Dendritic cell treated with granulocyte-macrophage colony-stimulating factor and Interleukin-4, amounts not matched to agents 40 ng/mL and 50 ng/mL, for 4 days (primary cell): ENCODE measurements at regions not wholly inside any gene's neighbourhood (a gene's known extent, or its start where the extent isn't known, plus 50 kb on each side); places are given as distances from the start of the nearest gene placed in this dataset.

Experiments used
- H3K27ac Mint-ChIP-seq: one replicate; pipeline ENCODE4 v1.8.0; 2022; ENCODE audit warnings: mild to moderate bottlenecking, mixed read lengths
- H3K27me3 Mint-ChIP-seq: one replicate; pipeline ENCODE4 v1.8.0; 2022; ENCODE audit warnings: mild to moderate bottlenecking, mixed read lengths
- H3K36me3 Mint-ChIP-seq: one replicate; pipeline ENCODE4 v1.8.0; 2022; ENCODE audit warnings: low read depth, mixed read lengths
- H3K4me1 Mint-ChIP-seq: one replicate; pipeline ENCODE4 v1.8.0; 2022; ENCODE audit warnings: low read depth, mixed read lengths
- H3K4me3 Mint-ChIP-seq: one replicate; pipeline ENCODE4 v1.8.0; 2022; ENCODE audit warnings: mild to moderate bottlenecking, moderate library complexity, mixed read lengths
- H3K9me3 Mint-ChIP-seq: one replicate; pipeline ENCODE4 v1.8.0; 2022; ENCODE audit warnings: mixed read lengths
- intact Hi-C: fragments of 100-400 bp; cut with micrococcal nuclease; formaldehyde crosslinking; loops from one replicate; pipeline ENCODE4 v1.15.0; 2022

DNA sequence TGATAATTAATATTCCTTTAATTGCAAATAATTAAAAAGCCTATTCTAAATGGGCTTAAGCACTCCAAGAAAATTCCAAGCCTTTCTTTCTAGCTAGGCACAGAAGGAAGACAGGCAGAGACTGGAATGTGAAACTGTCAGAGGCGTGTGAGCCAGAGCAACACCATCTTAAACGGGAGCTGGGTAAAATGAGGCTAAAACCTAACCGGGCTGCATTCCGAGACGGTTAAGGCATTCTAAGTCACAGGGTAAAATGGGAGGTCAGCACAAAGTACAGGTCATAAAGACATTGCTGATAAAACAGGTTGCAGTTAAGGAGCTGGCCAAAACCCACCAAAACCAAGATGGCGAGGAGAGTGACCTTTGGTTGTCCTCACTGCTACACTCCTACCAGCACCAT lies 300.4 kb downstream of the SLITRK6 start:
- Mint-ChIP-seq H3K4me3 (no peak overlapping the region), H3K36me3 (no peaks in the 10 kb centered on the region), H3K27ac (no peak overlapping the region), H3K27me3 (no peaks in the 10 kb centered on the region), H3K4me1 (no peaks in the 10 kb centered on the region), H3K9me3 (peaks cover 11% of the 10 kb centered on the region)
- intact Hi-C loops = no loop called here

DNA sequence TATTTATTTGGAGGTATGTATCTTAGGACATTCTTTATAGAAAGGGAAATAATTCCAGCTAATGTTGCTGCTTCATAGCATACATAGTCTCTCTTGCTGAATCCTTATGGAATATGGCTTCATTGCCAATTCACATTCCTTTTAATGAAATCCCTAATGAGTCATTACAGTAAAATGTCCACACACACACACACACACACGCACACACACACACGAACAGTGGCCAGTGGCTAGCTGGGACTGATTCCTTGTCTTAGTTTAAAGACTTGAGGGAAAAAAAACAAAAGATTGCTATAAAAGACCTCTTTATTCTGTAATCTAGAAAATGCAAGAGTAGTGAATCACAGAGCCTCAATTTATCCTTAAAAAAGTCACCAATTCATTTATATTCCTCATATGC lies 301.6 kb downstream of the SLITRK6 start:
- Mint-ChIP-seq H3K36me3 (no peaks in the 10 kb centered on the region), H3K9me3 (peaks cover 14% of the 10 kb centered on the region), H3K27me3 (no peaks in the 10 kb centered on the region), H3K27ac (no peak overlapping the region), H3K4me1 (no peaks in the 10 kb centered on the region), H3K4me3 (no peak overlapping the region)
- intact Hi-C loops = no loop called here

DNA sequence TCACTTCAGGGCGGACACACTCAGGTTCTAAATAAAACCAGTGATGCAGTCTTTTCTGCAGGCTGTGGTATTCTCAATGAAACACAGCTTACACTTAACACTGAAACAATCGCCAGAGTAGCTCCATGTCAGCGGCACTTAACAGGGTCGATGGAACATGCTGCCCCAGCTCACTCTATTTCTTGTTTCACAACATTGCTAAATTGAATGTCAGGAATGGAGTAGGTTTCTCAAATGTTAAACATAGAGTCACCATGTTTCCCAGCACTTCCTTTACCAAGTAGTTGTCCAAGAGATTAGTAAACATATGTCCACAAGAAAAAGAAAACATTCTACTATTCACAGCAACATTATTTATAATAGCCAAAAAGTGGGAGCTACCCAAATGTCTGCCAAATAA lies 306.9 kb downstream of the SLITRK6 start:
- H3K9me3 Mint-ChIP-seq = peaks cover 21% of the 10 kb centered on the region
- intact Hi-C loops = no loop called here
- no peaks in the 10 kb centered on the region for H3K4me1 Mint-ChIP-seq
- H3K36me3 Mint-ChIP-seq = no peaks in the 10 kb centered on the region
- no peaks in the 10 kb centered on the region for H3K27me3 Mint-ChIP-seq
- no peak overlapping the region for H3K27ac Mint-ChIP-seq
- H3K4me3 Mint-ChIP-seq = no peak overlapping the region

DNA sequence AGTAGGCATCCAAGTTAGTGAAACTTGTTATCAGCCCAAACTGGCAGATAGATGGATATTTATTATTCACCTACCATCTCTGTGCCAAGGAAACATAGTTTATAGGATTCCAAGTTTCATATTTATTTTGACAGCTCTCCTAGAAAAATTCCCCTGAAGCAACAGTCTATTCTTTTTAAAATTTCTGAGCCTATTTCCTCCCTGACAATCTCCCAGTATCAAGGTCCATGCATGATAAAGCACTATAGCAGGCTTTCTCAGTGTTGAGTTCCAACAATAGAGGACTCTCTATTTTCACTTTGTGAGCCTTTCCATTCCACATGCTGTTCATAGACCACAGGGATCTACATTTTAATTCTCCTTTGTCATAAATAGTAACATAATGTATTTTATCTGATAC lies 312.6 kb downstream of the SLITRK6 start:
- H3K4me3 Mint-ChIP-seq = no peak overlapping the region
- intact Hi-C loops = no loop called here
- H3K36me3 Mint-ChIP-seq = no peaks in the 10 kb centered on the region
- H3K27ac Mint-ChIP-seq = no peak overlapping the region
- peaks cover 25% of the 10 kb centered on the region for H3K9me3 Mint-ChIP-seq
- H3K4me1 Mint-ChIP-seq = no peaks in the 10 kb centered on the region
- no peaks in the 10 kb centered on the region for H3K27me3 Mint-ChIP-seq

DNA sequence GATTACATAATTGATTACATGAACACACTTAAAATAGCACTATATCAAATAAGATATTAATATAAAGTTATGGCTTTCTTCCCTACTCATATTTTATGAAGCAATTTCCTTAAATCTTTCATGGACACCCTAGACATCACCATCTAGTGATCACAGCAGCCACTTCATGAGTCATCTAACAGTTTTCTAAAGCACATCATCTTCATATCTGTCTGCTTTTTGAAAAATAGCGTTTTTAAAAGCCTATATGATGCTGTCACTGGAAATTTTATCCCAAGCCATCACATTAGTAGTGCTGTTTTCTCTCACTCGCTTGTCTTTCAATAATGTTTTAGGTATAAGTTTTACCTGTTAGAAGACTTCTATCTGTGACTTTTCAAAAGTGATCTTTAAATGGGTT lies 326.1 kb downstream of the SLITRK6 start:
- Mint-ChIP-seq H3K9me3 (peaks cover 11% of the 10 kb centered on the region), H3K36me3 (no peaks in the 10 kb centered on the region), H3K4me3 (no peak overlapping the region), H3K27ac (no peak overlapping the region), H3K4me1 (no peaks in the 10 kb centered on the region), H3K27me3 (no peaks in the 10 kb centered on the region)
- intact Hi-C loops = no loop called here

DNA sequence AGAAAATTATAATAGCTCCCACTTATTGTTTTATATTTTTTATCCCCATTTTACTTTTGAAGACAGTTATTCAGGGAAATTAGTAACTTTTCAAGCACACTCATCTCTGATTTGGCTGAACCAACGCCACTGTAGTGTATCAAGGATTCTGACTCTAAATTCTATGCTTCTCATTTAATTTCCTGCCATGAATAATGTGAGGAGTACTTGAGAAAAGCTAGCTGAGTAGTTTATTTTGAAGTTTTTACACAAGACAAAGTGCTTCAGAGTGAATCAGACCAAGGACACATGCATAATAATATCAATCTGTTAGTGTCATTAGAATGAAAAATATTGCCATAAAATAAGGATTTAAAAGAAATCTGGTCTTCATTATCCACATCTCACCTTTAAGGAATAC lies 329.9 kb downstream of the SLITRK6 start:
- Mint-ChIP-seq H3K27ac (no peak overlapping the region), H3K4me1 (no peaks in the 10 kb centered on the region), H3K36me3 (no peaks in the 10 kb centered on the region), H3K4me3 (no peak overlapping the region), H3K27me3 (no peaks in the 10 kb centered on the region), H3K9me3 (peaks cover 18% of the 10 kb centered on the region)
- intact Hi-C loops = no loop called here

DNA sequence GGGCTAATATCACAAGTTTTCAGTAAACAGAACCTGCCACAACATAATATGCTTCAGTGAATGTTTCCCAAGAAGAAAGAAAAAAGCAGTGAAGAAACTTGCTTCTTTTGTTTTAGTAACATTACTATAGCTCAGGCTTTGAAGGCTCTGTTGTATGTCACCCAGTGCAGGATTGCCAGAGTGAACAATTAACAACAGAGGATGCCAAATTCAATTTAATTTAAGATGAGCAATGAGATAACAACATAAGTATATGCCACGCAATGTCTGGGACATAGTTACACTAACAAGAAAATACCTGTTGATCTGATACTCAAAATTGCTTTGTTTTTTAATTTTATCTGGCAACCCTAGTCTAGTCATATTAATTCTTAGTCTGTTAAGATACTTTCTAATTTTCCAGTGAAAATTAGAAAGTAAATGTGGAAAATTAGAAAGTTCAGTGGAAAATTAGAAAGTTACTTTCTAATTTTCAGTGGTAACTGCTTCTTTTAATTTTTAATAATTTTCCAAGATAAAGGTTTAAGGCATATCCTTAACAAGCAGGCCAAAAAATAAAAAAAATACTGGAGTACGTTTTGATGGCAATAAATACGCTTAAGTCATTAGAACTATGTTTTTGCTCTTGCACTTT lies 336.3 kb downstream of the SLITRK6 start:
- H3K9me3 Mint-ChIP-seq = peaks cover 33% of the 10 kb centered on the region
- intact Hi-C loops = no loop called here
- H3K4me1 Mint-ChIP-seq = no peaks in the 10 kb centered on the region
- H3K36me3 Mint-ChIP-seq = no peaks in the 10 kb centered on the region
- H3K27me3 Mint-ChIP-seq = no peaks in the 10 kb centered on the region
- no peak overlapping the region for H3K4me3 Mint-ChIP-seq
- no peak overlapping the region for H3K27ac Mint-ChIP-seq

DNA sequence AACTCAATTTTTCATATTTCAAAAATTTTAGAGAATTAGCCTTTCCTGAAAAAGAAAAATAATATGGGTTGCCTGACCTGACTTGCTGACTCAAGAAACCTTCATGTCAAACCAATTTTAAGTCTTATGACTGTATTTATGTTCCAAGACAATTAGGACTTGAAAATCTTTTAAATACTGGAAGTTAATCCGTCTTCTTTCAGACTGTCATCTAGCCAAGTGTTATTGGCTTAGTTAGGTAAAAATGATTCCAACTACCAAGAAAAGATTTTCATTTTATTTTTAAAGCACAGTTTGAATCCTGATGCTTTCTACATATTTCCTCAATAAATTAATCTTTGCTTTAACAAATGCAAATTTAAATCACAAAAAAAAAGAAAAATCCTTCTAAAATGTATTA lies 337.6 kb downstream of the SLITRK6 start:
- no peaks in the 10 kb centered on the region for H3K4me1 Mint-ChIP-seq
- no peak overlapping the region for H3K27ac Mint-ChIP-seq
- peaks cover 46% of the 10 kb centered on the region for H3K9me3 Mint-ChIP-seq
- H3K27me3 Mint-ChIP-seq = no peaks in the 10 kb centered on the region
- intact Hi-C loops = no loop called here
- no peak overlapping the region for H3K4me3 Mint-ChIP-seq
- no peaks in the 10 kb centered on the region for H3K36me3 Mint-ChIP-seq

DNA sequence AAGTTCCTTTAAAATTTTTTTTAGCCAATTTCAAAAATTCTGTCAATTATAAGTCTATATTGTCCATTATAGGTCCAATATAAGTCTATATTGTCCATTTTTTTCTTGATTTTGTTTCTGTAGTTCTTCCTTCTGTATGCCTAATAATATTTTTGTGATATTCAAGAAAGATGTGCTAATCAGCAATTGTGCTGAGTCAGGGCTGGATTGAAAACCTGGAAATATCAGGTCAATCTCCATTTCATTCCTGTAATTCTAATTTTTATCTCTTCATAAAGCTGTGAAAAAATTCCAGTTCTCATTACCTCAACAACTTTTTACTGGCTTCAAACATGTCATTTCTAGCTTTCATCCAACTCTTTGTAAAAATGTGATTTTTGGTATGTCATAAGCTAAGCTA lies 353.7 kb downstream of the SLITRK6 start:
- peaks cover 9% of the 10 kb centered on the region for H3K9me3 Mint-ChIP-seq
- H3K27me3 Mint-ChIP-seq = no peaks in the 10 kb centered on the region
- H3K27ac Mint-ChIP-seq = no peak overlapping the region
- no peaks in the 10 kb centered on the region for H3K36me3 Mint-ChIP-seq
- H3K4me1 Mint-ChIP-seq = no peaks in the 10 kb centered on the region
- H3K4me3 Mint-ChIP-seq = no peak overlapping the region
- intact Hi-C loops = no loop called here

DNA sequence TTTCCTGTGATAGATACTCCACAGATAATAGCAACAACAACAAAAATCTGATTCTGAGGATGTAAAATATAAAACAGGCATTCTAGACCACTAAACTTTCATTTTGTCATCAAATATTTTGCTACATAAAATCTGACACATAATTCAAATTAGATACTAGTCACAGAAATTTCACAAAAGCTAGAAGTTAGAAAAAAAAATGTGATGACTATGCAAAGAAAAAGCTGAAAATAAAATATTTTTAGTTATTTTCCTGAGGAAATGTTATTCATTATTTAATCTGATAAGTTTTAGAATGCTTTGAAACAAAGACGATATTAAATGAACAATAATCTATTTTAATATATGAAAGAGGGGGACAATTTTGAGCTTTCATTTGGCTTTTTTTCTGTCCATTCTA lies 357.2 kb downstream of the SLITRK6 start:
- intact Hi-C loops = no loop called here
- Mint-ChIP-seq H3K9me3 (peaks cover 9% of the 10 kb centered on the region), H3K36me3 (no peaks in the 10 kb centered on the region), H3K4me1 (no peaks in the 10 kb centered on the region), H3K4me3 (no peak overlapping the region), H3K27ac (no peak overlapping the region), H3K27me3 (no peaks in the 10 kb centered on the region)

DNA sequence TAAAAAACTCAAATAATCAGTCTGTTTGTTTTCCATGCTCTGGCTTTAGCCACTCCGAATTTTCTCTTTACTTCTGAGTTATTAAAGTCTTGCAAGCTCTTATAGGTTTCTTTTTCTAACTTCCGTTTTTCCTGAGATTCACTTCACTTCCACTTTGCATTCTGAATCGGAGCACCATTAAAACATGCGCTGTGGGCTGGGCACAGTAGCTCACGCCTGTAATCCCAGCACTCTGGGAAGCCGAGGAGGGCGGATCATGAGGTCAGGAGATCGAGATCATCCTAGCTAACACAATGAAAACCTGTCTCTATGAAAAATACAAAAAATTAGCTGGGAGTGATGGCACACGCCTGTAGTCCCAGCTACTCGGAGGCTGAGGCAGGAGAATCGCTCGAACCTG lies 357.9 kb downstream of the SLITRK6 start:
- no peaks in the 10 kb centered on the region for H3K27me3 Mint-ChIP-seq
- intact Hi-C loops = no loop called here
- no peak overlapping the region for H3K27ac Mint-ChIP-seq
- H3K9me3 Mint-ChIP-seq = peaks cover 9% of the 10 kb centered on the region
- no peaks in the 10 kb centered on the region for H3K36me3 Mint-ChIP-seq
- no peaks in the 10 kb centered on the region for H3K4me1 Mint-ChIP-seq
- H3K4me3 Mint-ChIP-seq = no peak overlapping the region

DNA sequence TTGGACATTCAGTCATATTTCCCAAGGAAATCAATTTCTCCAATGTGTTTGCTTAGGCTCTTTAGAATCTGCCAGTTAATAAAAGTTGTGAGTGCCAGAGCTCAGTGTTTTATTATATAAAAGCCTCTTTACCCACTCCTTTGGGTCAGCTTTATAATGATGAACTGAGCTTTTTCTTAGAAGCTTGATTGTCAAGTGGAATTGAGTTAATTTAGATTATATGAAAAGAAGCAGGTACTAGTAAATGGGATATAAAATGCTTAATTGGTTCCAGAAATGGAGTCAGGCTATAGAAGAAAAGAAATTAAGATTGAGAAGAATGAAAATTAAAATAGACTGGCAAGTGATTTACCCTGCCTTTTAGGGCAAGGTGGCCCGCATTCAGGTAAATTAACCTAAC lies 363.2 kb downstream of the SLITRK6 start:
- Mint-ChIP-seq H3K9me3 (peaks cover 12% of the 10 kb centered on the region), H3K4me1 (no peaks in the 10 kb centered on the region), H3K27me3 (no peaks in the 10 kb centered on the region)

DNA sequence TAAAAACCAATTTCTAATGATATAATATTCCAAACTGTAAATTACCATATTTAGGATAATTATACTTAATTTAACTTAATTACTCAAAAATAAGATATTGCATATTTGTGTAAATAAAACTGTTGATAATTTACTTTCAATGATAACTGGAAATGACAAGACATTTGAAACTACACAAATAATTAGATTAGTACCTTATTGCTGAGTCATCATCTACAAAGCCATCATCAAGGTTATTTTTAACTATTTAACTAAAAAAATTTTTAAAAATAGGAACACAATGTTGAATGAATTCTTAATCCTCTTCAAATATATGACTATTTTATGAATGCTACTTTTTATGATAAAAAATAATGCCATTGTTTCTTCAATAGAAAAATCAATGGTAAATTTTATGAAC lies 364.3 kb downstream of the SLITRK6 start:
- Mint-ChIP-seq H3K9me3 (peaks cover 16% of the 10 kb centered on the region), H3K36me3 (no peaks in the 10 kb centered on the region), H3K4me1 (no peaks in the 10 kb centered on the region), H3K27me3 (no peaks in the 10 kb centered on the region), H3K27ac (no peak overlapping the region), H3K4me3 (no peak overlapping the region)
- intact Hi-C loops = no loop called here

More for the DNA sequence above, 363.2 kb downstream of the SLITRK6 start:
- no peak overlapping the region for H3K4me3 Mint-ChIP-seq
- intact Hi-C loops = no loop called here
- H3K36me3 Mint-ChIP-seq = no peaks in the 10 kb centered on the region
- H3K27ac Mint-ChIP-seq = no peak overlapping the region

DNA sequence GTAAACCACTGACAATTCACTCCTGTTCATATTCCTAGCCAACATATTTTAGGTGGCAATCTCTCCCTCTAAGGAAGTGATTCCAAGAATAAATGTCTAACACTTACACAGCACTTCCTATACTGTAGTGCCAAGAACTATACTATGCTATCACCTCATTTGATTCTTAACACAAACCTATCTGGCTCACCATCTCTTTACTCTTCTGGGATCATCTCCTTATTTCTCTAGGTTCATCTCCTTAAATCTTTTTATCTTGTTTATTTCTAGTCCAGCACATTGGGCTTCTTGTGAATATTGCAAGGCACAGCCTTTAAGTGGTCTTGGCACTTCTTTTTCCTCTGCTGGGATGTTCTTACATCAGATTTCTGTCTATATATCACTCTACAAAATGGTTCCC lies 366.3 kb downstream of the SLITRK6 start:
- Mint-ChIP-seq H3K4me3 (no peak overlapping the region), H3K9me3 (peaks cover 16% of the 10 kb centered on the region), H3K4me1 (no peaks in the 10 kb centered on the region), H3K27me3 (no peaks in the 10 kb centered on the region), H3K36me3 (no peaks in the 10 kb centered on the region), H3K27ac (no peak overlapping the region)
- intact Hi-C loops = no loop called here

DNA sequence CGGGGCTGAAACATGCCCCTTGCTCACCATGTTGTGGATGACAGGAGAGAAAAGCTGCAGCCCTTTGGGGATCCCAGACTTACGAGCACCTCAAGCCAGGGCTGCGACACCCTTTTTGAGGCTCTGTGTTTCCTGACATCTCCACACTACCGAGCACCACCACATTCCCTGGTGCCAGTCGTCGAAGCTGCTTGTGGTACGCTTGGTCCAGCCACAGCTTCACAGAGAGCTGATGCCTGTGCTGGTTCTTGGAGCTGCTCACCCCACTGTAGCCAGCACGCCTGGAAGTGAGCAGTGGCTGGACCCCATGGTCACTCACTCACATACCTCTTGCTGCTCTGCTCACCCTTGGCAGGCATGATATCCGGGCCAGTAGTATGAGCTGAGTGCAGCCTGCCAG lies 367.5 kb downstream of the SLITRK6 start:
- Mint-ChIP-seq H3K4me3 (no peak overlapping the region), H3K9me3 (peaks cover 16% of the 10 kb centered on the region), H3K27ac (no peak overlapping the region), H3K36me3 (no peaks in the 10 kb centered on the region), H3K4me1 (no peaks in the 10 kb centered on the region), H3K27me3 (no peaks in the 10 kb centered on the region)
- intact Hi-C loops = no loop called here
